Osteoblast (primary cell): ENCODE measurements at regions not wholly inside any gene's neighbourhood (a gene's known extent, or its start where the extent isn't known, plus 50 kb on each side); places are given as distances from the start of the nearest gene placed in this dataset.

Source experiments
- DNase-seq: peaks from one replicate; pipeline ENCODE4 v3.0.0; 2011; ENCODE audit warnings: low spot score, mixed read lengths; ENCODE audit not compliant: insufficient read length; ENCODE audit errors: missing footprints
- H2AFZ ChIP-seq: 2 replicates; pipeline ENCODE4 v1.6.0; 2011; ENCODE audit warnings: mild to moderate bottlenecking, low read length
- H3K27ac ChIP-seq: 2 replicates; pipeline ENCODE4 v1.5.1; 2011; ENCODE audit warnings: mild to moderate bottlenecking, low read depth, low read length, moderate library complexity
- H3K27me3 ChIP-seq: 2 replicates; pipeline ENCODE4 v1.6.0; 2012; ENCODE audit warnings: mild to moderate bottlenecking, control low read depth, inconsistent platforms, low read length, moderate library complexity; ENCODE audit not compliant: insufficient read depth
- H3K36me3 ChIP-seq: 2 replicates; pipeline ENCODE4 v1.5.1; 2011; ENCODE audit warnings: mild to moderate bottlenecking, low read length, control low read depth, moderate library complexity; ENCODE audit not compliant: insufficient read depth
- H3K4me1 ChIP-seq: 2 replicates; pipeline ENCODE4 v1.5.1; 2011; ENCODE audit warnings: mild to moderate bottlenecking, low read length, control low read depth, moderate library complexity; ENCODE audit not compliant: insufficient read depth
- H3K4me2 ChIP-seq: 2 replicates; pipeline ENCODE4 v1.6.0; 2011; ENCODE audit warnings: mild to moderate bottlenecking, low read length; ENCODE audit not compliant: insufficient read depth
- H3K4me3 ChIP-seq: fragments of 200-600 bp; sonication (generic); 3 replicates; pipeline ENCODE4 v1.5.1; 2012; ENCODE audit warnings: mild to moderate bottlenecking, low read length, inconsistent platforms; ENCODE audit not compliant: insufficient read depth
- H3K79me2 ChIP-seq: 2 replicates; pipeline ENCODE4 v1.6.0; 2012; ENCODE audit warnings: mild to moderate bottlenecking, low read length, control low read depth, inconsistent platforms; ENCODE audit not compliant: insufficient read depth
- H3K9me3 ChIP-seq: 2 replicates; pipeline ENCODE4 v1.5.1; 2011; ENCODE audit warnings: low read depth, low read length, control low read depth
- H4K20me1 ChIP-seq: 2 replicates; pipeline ENCODE4 v1.6.0; 2012; ENCODE audit warnings: mild to moderate bottlenecking, low read length, control low read depth; ENCODE audit not compliant: insufficient read depth
- CTCF ChIP-seq: IDR thresholded peaks from 2 replicates; pipeline ENCODE4 v1.5.1; 2011; ENCODE audit warnings: mild to moderate bottlenecking, low read depth, low read length, moderate library complexity; ENCODE audit errors: extremely low read depth

GRCh38 chr3:76827701-76828226, 212.1 kb upstream of the ROBO2 start:
- no peaks in the 10 kb centered on the region for H3K79me2 ChIP-seq
- DNase-seq: no peak
- no peaks in the 10 kb centered on the region for H3K27me3 ChIP-seq
- H3K4me1 ChIP-seq: no peaks in the 10 kb centered on the region
- no peak for TF ChIP-seq CTCF
- H3K27ac ChIP-seq: no peak overlapping the region
- no peak overlapping the region for H2AFZ ChIP-seq
- peaks cover 4% of the 10 kb centered on the region for H3K9me3 ChIP-seq
- H3K36me3 ChIP-seq: no peaks in the 10 kb centered on the region
- no peaks in the 10 kb centered on the region for H4K20me1 ChIP-seq
- H3K4me2 ChIP-seq: no peak overlapping the region
- no peak overlapping the region for H3K4me3 ChIP-seq

GRCh38 chr3:76834657-76835056, 205.2 kb upstream of the ROBO2 start:
- no peak overlapping the region for H3K4me2 ChIP-seq
- peaks cover 3% of the 10 kb centered on the region for H3K9me3 ChIP-seq
- H2AFZ ChIP-seq: no peak overlapping the region
- no peaks in the 10 kb centered on the region for H3K27me3 ChIP-seq
- H3K4me3 ChIP-seq: no peak overlapping the region
- no peaks in the 10 kb centered on the region for H3K79me2 ChIP-seq
- no peak for TF ChIP-seq CTCF
- no peaks in the 10 kb centered on the region for H3K4me1 ChIP-seq
- no peak overlapping the region for H3K27ac ChIP-seq
- no peak for DNase-seq
- no peaks in the 10 kb centered on the region for H3K36me3 ChIP-seq
- no peaks in the 10 kb centered on the region for H4K20me1 ChIP-seq

- Histone ChIP-seq H3K4me3 (no peak overlapping the region), H3K9me3 (peaks cover 3% of the 10 kb centered on the region)
- DNase-seq: no peak
Observed at GRCh38 chr3:76841747-76842146, 198.2 kb upstream of the ROBO2 start.

GRCh38 chr3:76842216-76842615, 197.7 kb upstream of the ROBO2 start:
- H3K4me3 ChIP-seq: no peak overlapping the region
- H3K9me3 ChIP-seq: peaks cover 3% of the 10 kb centered on the region
- H3K27ac ChIP-seq: no peak overlapping the region
- no peak for DNase-seq
- no peaks in the 10 kb centered on the region for H3K79me2 ChIP-seq
- H3K27me3 ChIP-seq: no peaks in the 10 kb centered on the region
- H2AFZ ChIP-seq: no peak overlapping the region
- no peaks in the 10 kb centered on the region for H4K20me1 ChIP-seq
- H3K4me2 ChIP-seq: no peak overlapping the region
- no peak for TF ChIP-seq CTCF
- H3K36me3 ChIP-seq: no peaks in the 10 kb centered on the region
- no peaks in the 10 kb centered on the region for H3K4me1 ChIP-seq

More at GRCh38 chr3:76841747-76842146, 198.2 kb upstream of the ROBO2 start:
- Histone ChIP-seq H3K4me2 (no peak overlapping the region), H3K27me3 (no peaks in the 10 kb centered on the region), H4K20me1 (no peaks in the 10 kb centered on the region), H3K36me3 (no peaks in the 10 kb centered on the region), H2AFZ (no peak overlapping the region), H3K79me2 (no peaks in the 10 kb centered on the region), H3K4me1 (no peaks in the 10 kb centered on the region), H3K27ac (no peak overlapping the region)
- no peak for TF ChIP-seq CTCF
